GM19467 (cell line): ENCODE measurements at regions not wholly inside any gene's neighbourhood (a gene's known extent, or its start where the extent isn't known, plus 50 kb on each side); places are given as distances from the start of the nearest gene placed in this dataset.
"Not testable (repeated sequence)": the region's sequence is repeated elsewhere in the genome, so short reads cannot be mapped to it uniquely, and the experiment has no call there.

Experiments used
- ATAC-seq: cut with Tn5 transposase; IDR thresholded peaks from one replicate; pipeline ENCODE4 v1.9.1; 2021; ENCODE audit warnings: mild to moderate bottlenecking, moderate library complexity; ENCODE audit not compliant: unreplicated experiment

DNA sequence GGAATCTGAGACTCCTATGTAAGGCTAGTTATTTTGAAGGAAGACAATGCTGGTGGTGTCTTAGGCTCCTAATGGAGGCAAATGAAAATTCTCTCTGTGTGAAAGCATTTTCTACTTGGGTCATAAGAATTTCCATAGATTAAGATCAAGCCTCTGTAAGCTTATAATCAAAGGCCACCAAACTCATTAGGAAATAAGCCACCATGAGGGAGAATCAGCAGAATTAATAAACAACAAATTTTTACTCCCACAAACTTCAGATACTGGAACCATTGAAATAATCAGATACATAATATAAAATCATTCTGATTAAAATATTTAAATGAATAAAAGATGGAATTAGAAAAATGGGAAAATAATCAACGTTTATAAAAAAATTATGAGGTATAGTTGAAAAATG is 178.7 kb downstream of the NPIPA8 start:
- ATAC-seq = not testable (repeated sequence)

DNA sequence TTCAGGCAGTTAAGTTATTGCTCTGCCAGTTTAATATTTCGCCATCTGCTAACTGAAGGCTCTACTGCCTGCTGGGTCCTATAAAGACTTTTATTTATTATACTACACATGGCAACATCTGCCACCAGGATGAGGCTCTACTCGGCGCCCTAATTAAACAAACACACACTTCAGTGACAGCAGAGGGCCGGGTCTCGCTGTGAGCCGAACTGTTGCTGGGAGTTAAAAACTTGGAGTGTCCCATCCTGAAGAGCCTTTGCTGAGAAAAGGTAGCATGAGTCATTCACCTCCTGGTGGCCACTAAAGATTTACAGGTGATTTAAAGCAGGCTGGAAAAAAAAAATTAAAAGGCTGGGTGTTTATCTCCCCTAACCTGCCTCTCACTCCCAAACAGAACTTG is 183.7 kb downstream of the NPIPA8 start:
- ATAC-seq = not testable (repeated sequence)

DNA sequence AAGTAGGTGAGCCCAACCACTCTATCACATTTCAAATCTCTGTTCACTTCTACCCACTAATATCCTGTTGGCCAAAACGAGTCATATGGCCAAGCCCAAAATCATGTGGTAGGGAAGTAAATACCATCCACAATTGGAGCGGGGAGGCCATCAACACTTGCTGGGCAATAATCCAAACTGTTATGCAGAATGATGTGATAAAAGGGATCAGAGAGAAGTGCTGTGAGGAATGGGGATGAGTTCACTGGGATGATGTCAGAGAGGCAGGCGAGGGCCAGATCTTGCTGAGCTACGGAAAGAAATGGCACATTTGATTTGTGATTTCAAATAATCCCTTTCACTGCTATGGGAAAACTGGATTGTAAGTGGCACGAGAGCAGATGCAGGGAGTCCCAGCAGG is 188.4 kb downstream of the NPIPA8 start:
- not testable (repeated sequence) for ATAC-seq

- ATAC-seq = not testable (repeated sequence)
Observed at GRCh38 chr16:18146601-18147142, 189.9 kb downstream of the NPIPA8 start.

DNA sequence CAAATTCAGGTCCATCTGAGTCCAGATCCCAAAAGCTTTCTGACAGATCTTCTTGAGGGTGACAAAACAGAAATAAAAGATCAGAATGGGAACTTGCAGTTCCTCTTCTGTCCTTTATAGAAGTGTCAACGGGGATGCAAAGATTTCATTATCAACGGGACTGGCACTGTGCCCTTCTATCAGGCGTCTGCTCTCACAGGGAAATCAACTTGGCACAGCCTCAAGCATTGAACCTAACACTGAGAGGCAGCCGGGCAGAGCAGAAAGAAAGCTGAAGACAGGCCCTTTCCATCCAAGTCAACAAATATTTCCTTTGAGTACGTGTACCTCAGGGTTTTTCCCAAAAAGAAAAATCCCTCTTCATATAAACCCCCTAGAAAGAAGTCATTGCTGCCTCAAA is 194.5 kb downstream of the NPIPA8 start:
- not testable (repeated sequence) for ATAC-seq

GRCh38 chr16:18136288-18136687 is 200.2 kb downstream of the NPIPA8 start:
- ATAC-seq = not testable (repeated sequence)

DNA sequence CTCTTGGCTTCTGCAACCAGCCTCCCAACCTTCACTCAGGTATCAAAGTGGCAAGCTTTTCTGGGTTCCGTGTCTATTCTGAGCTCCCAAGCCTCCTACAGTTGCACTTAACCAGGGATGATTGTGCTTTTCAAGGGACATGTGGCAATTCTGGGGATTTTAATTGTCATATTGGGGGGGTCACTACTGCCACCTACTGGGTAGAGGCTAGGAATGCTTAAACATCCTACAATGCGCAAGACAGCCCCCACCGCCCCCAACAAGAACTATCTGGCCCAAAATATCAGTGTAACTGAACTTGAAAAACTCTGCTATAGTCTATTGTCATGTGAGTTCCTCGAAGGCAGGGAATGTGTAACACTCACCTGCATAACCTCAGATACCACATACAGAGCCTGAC is 201.5 kb downstream of the NPIPA8 start:
- ATAC-seq = not testable (repeated sequence)

DNA sequence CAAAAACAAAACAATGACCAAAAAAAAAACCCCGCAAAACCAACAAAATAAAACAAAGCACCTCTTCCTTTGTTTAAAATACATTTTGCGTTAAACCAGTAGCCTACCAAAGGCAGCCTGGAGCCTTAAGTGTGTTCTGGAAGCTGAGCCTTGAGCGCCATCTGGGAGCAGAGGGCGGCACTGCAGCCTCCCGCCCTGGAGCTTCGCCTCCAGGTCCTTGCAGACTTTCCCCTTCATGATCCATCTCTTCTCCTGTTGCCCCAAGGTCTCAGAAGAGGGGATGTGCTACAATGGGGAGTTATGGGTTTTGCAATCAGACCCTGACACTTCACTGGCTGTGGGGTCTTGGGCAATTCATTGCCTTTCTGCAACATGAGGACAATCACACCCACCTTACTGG is 204.9 kb downstream of the NPIPA8 start:
- ATAC-seq = not testable (repeated sequence)

GRCh38 chr16:18130478-18131120 is 205.9 kb downstream of the NPIPA8 start:
- ATAC-seq = not testable (repeated sequence)

DNA sequence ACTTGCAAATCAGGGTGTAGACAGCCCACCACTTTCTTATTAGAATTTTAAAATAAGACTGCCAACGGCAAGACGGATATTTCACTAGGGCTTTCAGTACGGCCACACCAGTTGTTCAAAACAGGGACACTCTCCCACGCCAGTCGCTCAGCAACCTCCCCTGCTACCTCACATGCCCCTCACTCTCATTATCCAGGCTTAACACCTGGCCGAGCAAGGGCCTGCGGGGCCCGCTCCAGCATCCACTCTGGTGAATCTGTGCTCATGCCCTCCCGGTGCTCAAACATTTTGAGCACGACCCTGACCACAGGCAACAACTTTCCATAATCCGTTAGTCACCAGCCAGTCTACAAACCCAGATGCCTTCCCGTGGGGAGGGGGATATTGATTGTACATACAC is 209.5 kb downstream of the NPIPA8 start:
- not testable (repeated sequence) for ATAC-seq

- not testable (repeated sequence) for ATAC-seq
Observed at GRCh38 chr16:18119092-18119491, 217.4 kb downstream of the NPIPA8 start.

- ATAC-seq = not testable (repeated sequence)
Observed at GRCh38 chr16:18118684-18119083, 217.9 kb downstream of the NPIPA8 start.

- ATAC-seq = not testable (repeated sequence)
Observed at GRCh38 chr16:18118071-18118470, 218.5 kb downstream of the NPIPA8 start.

GRCh38 chr16:18104412-18104811 is 232.1 kb downstream of the NPIPA8 start:
- ATAC-seq = not testable (repeated sequence)

- not testable (repeated sequence) for ATAC-seq
Observed at GRCh38 chr16:18101077-18101476, 235.5 kb downstream of the NPIPA8 start.

- ATAC-seq = not testable (repeated sequence)
Observed at GRCh38 chr16:18092605-18093004, 243.9 kb downstream of the NPIPA8 start.

DNA sequence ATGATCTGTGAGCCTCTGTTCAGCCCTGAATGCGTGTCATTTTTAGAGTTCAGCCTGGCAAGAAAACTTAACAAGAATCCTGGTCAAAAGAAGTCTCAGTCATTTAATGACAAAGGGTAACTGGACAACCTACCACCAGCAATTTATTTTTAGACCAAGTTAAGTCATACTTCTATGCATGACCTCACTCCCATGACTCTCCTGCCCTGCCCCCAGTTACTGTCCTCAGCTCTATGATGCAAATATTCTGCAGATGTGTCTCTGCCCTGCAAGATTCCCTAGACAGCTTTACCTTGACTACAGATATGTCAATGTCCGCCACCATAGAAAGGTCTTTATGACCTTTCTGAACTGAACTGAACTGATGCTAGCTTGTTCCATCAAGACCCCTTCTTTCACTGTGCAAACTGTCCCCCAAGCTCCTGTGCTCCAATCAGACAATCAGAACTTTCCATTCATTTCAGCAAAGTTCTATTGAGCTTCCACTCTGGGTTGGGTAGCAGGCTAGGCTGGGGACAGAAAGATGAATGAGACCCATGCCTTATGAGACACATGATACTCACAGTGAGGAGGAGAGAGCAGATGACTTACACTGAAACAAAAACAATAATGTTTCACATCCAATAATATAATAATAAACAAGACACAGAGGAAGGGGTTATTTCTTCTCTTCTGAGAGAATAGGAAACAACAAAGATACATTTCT is 255.7 kb downstream of the NPIPA8 start:
- not testable (repeated sequence) for ATAC-seq

DNA sequence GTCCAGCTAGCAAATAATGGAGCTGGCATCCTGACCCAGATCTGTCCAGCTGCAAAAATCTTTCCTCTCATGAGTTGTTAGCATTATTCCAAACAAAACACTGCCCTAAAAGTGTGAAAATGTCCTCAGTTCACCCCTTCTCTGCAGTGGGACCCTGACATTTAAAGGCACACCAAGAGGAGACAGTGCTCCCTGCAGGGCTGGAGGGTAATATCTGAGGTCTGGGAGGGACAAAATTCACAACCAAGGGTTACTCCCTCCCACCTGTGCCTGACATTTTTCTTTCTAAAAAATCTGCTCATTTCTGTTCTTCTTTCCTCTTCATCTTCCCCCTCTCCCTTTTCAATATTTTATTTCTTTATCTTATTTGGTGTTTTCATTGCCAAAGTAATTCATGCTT is 258.6 kb downstream of the NPIPA8 start:
- not testable (repeated sequence) for ATAC-seq

- no peak for ATAC-seq
Observed at GRCh38 chr16:18072161-18072560, 264.4 kb downstream of the NPIPA8 start.

DNA sequence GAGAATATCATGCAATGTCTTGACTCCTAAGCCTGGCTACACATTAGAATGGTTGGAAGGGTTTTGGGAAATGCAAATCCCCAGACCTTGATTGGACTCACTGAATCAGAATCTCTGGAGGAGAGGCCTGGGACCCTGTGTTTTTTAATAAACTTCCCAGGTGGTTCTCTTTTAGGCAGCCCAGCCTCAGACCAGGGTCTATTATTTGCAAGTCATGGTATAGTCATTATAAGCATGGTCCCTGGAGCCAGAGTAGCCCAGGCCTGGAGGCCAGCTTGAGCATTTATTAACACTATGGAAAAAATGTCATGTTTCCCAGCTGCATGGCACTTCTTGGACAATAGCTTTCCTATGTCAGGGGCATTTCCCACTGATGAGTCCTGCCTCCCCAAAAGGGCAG is 266.9 kb downstream of the NPIPA8 start:
- ATAC-seq = no peak

DNA sequence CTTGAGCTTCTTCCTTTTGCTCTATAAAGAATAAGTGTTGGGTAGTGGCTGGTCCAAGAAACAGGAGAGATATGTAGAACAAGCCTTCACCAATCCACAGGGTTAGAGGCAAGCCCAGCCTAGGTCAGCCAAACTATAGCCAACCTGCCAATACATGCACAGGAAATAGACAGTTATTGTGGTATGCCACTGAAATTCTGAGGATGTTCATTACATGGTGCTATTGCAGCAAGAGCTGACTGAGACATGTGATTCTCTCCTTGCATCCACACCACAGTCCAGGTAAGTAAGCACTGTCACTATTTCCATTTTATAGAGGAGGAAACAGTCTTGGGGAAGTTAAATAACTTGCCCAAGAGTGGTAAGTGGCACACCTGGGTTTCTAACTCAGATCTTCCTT is 268.1 kb downstream of the NPIPA8 start:
- no peak for ATAC-seq

GRCh38 chr16:18062713-18063112 is 273.8 kb downstream of the NPIPA8 start:
- no peak for ATAC-seq
